Activated T-cell treated with anti-CD3 and anti-CD28 coated beads, Interleukin-2, amount 50 U/mL, for 24 hours (primary cell): ENCODE measurements at regions not wholly inside any gene's neighbourhood (a gene's known extent, or its start where the extent isn't known, plus 50 kb on each side); places are given as distances from the start of the nearest gene placed in this dataset.
A peak's percentile ranks its signal among the peaks of the same experiment; 100 is the strongest.

ENCODE experiments used
- DNase-seq: peaks from one replicate; pipeline ENCODE4 v3.0.0-alpha.2; 2020
- H3K27ac Mint-ChIP-seq: 2 replicates; pipeline ENCODE4 v1.8.0; 2020; ENCODE audit warnings: mild to moderate bottlenecking, mixed read lengths
- H3K27me3 Mint-ChIP-seq: 2 replicates; pipeline ENCODE4 v1.8.0; 2020; ENCODE audit warnings: mixed read lengths
- H3K36me3 Mint-ChIP-seq: 2 replicates; pipeline ENCODE4 v1.8.0; 2020; ENCODE audit warnings: low read depth, mixed read lengths
- H3K4me1 Mint-ChIP-seq: 2 replicates; pipeline ENCODE4 v1.8.0; 2020; ENCODE audit warnings: low read depth, mixed read lengths
- H3K4me3 Mint-ChIP-seq: 2 replicates; pipeline ENCODE4 v1.8.0; 2020; ENCODE audit warnings: mild to moderate bottlenecking, moderate library complexity, mixed read lengths
- H3K9me3 Mint-ChIP-seq: 2 replicates; pipeline ENCODE4 v1.8.0; 2020; ENCODE audit warnings: mixed read lengths

DNA sequence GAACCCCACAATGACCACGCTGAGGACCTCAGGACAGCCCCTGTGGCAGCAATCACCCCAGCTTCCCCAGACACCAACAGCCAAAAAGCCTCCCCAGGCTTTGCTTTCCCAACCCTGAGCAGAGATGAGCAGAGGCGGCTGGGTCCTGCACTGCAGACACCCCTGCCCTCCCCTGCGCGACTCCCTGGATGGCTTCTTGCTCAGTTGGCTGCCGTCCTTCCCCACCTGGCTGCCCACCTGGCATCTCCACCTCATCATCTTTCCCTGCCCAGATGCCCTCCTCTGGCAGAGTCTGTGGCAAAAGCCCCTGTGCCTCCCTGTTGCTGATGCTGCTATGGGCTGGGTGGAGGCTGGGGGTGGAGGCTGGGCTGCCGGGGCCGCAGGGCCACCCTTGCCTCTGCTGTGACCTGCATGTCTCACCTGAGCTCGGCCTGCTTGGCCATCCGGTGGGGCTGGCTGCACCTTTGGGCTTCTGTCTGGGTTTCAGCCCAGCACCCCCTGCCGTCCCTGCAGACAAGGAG lies 567.7 kb downstream of the TCERG1L start:
- Mint-ChIP-seq H3K36me3 (no peaks in the 10 kb centered on the region), H3K9me3 (no peaks in the 10 kb centered on the region), H3K4me1 (no peaks in the 10 kb centered on the region), H3K27ac (no peak overlapping the region), H3K4me3 (no peak overlapping the region), H3K27me3 (no peaks in the 10 kb centered on the region)
- DNase-seq, result no peak

- Mint-ChIP-seq H3K9me3 (no peaks in the 10 kb centered on the region), H3K4me3 (no peak overlapping the region), H3K27ac (no peak overlapping the region)
These were observed 566.9 kb downstream of the TCERG1L start for GRCh38 chr10:130744631-130745030.

DNA sequence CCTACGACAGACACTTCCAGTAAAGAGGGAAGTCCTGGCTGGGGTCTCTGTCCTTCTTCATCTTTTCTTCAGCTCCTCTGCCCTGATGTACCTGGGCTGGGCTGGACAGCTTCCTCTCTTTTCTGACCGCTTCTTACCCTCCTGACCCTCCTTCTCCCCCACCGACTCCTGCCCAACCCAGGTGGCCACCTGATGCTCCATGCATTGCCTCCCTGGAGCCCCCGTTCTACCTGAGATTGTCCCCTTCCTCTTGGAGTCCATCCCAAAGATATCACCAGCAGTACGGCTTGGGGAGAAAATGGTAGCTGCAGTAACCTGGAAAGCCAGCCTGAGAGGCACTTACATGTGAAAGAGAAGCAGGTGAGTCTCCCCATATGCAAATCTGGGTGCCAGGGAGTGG lies 566.3 kb downstream of the TCERG1L start:
- no peak for DNase-seq
- no peaks in the 10 kb centered on the region for H3K27me3 Mint-ChIP-seq
- H3K36me3 Mint-ChIP-seq, result no peaks in the 10 kb centered on the region
- H3K4me1 Mint-ChIP-seq, result no peaks in the 10 kb centered on the region
- no peaks in the 10 kb centered on the region for H3K9me3 Mint-ChIP-seq
- H3K27ac Mint-ChIP-seq, result no peak overlapping the region
- no peak overlapping the region for H3K4me3 Mint-ChIP-seq

More at GRCh38 chr10:130744631-130745030, 566.9 kb downstream of the TCERG1L start:
- H3K27me3 Mint-ChIP-seq, result no peaks in the 10 kb centered on the region
- no peak for DNase-seq
- H3K36me3 Mint-ChIP-seq, result no peaks in the 10 kb centered on the region
- H3K4me1 Mint-ChIP-seq, result no peaks in the 10 kb centered on the region

- Mint-ChIP-seq H3K27ac (no peak overlapping the region), H3K4me1 (no peaks in the 10 kb centered on the region), H3K9me3 (no peaks in the 10 kb centered on the region), H3K36me3 (no peaks in the 10 kb centered on the region), H3K4me3 (no peak overlapping the region), H3K27me3 (no peaks in the 10 kb centered on the region)
- peak; percentile 2 for DNase-seq
These were observed 565.7 kb downstream of the TCERG1L start for GRCh38 chr10:130745821-130746220.

DNA sequence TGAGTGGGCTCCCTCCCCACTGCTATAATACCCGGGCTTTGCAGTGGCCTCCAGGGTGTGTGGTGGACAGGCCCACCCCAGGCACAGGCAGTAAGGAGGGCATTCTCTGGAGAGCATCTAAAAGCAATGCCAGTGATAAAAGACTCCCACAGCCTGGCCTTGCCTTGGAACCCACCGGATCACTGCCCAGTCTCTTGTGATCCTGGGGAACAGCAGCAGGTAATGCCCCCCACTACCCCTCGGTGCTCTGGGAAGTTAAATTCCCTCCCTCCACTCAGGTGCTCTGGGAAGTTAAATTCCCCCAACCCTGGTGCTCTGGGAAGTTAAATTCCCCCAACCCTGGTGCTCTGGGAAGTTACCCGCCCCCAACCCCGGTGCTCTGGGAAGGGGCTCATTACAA lies 565.2 kb downstream of the TCERG1L start:
- Mint-ChIP-seq H3K27me3 (no peaks in the 10 kb centered on the region), H3K36me3 (no peaks in the 10 kb centered on the region)

DNA sequence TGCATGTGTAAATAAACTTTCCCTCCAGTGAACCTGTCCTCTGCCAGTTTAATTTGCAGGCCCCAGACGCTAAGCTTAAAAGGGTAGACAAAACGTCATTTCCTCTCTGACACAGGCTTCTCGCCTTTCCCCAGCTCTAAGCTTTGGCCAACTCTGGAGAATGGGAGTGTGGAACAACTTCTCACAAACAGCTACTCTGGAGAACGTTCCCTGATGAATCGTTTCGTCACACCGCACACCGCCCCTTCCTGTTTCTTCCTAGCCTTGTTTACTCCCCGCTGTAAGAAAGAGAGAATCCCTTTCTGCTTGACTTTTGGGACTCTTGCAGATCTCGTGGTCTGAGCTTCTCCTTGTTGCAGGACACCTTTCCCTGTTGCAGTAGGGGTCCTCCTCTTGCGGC lies 564.2 kb downstream of the TCERG1L start:
- DNase-seq, result peak; percentile 14
- Mint-ChIP-seq H3K27ac (no peak overlapping the region), H3K36me3 (no peaks in the 10 kb centered on the region), H3K4me3 (no peak overlapping the region), H3K27me3 (no peaks in the 10 kb centered on the region), H3K9me3 (no peaks in the 10 kb centered on the region), H3K4me1 (no peaks in the 10 kb centered on the region)

More for the DNA sequence above, 565.2 kb downstream of the TCERG1L start:
- peak; percentile 2 for DNase-seq
- Mint-ChIP-seq H3K9me3 (no peaks in the 10 kb centered on the region), H3K4me3 (no peak overlapping the region), H3K27ac (no peak overlapping the region), H3K4me1 (no peaks in the 10 kb centered on the region)

- DNase-seq, result no peak
- Mint-ChIP-seq H3K9me3 (no peaks in the 10 kb centered on the region), H3K4me1 (no peaks in the 10 kb centered on the region), H3K27me3 (no peaks in the 10 kb centered on the region), H3K27ac (no peak overlapping the region), H3K36me3 (no peaks in the 10 kb centered on the region), H3K4me3 (no peak overlapping the region)
These were observed 563.6 kb downstream of the TCERG1L start for GRCh38 chr10:130747946-130748345.

- H3K4me3 Mint-ChIP-seq, result no peak overlapping the region
These were observed 563.0 kb downstream of the TCERG1L start for GRCh38 chr10:130748409-130749057.

DNA sequence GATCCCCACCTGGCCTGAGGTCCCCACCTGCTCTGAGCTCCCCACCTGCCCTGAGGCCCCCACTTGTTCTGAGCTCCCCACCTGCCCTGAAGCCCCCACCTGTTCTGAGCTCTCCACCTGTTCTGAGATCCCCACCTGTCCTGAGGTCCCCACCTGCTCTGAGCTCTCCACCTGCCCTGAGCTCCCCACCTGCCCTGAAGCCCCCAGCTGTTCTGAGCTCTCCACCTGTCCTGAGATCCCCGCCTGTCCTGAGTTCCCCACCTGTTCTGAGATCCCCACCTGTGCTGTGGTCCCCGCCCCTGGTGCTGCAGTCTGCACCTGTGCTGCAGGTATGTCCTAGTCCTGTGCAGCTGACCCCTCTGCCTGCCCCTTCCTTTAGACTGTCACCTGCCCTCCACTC lies 561.6 kb downstream of the TCERG1L start:
- no peak overlapping the region for H3K4me3 Mint-ChIP-seq

More at GRCh38 chr10:130748409-130749057, 563.0 kb downstream of the TCERG1L start:
- no peaks in the 10 kb centered on the region for H3K27me3 Mint-ChIP-seq
- no peaks in the 10 kb centered on the region for H3K36me3 Mint-ChIP-seq
- DNase-seq, result peak; percentile 12
- H3K27ac Mint-ChIP-seq, result no peak overlapping the region
- H3K4me1 Mint-ChIP-seq, result no peaks in the 10 kb centered on the region
- no peaks in the 10 kb centered on the region for H3K9me3 Mint-ChIP-seq

GRCh38 chr10:130750441-130750840 lies 561.1 kb downstream of the TCERG1L start:
- no peaks in the 10 kb centered on the region for H3K36me3 Mint-ChIP-seq
- peaks cover 3% of the 10 kb centered on the region for H3K9me3 Mint-ChIP-seq
- H3K27me3 Mint-ChIP-seq, result no peaks in the 10 kb centered on the region
- DNase-seq, result no peak
- H3K27ac Mint-ChIP-seq, result no peak overlapping the region
- no peaks in the 10 kb centered on the region for H3K4me1 Mint-ChIP-seq
- H3K4me3 Mint-ChIP-seq, result no peak overlapping the region

More for the DNA sequence above, 561.6 kb downstream of the TCERG1L start:
- H3K27ac Mint-ChIP-seq, result no peak overlapping the region
- no peak for DNase-seq
- H3K4me1 Mint-ChIP-seq, result no peaks in the 10 kb centered on the region
- no peaks in the 10 kb centered on the region for H3K36me3 Mint-ChIP-seq
- H3K27me3 Mint-ChIP-seq, result no peaks in the 10 kb centered on the region
- H3K9me3 Mint-ChIP-seq, result peaks cover 2% of the 10 kb centered on the region

- no peak overlapping the region for H3K4me3 Mint-ChIP-seq
- H3K36me3 Mint-ChIP-seq, result no peaks in the 10 kb centered on the region
- H3K4me1 Mint-ChIP-seq, result no peaks in the 10 kb centered on the region
- no peak for DNase-seq
- H3K27ac Mint-ChIP-seq, result no peak overlapping the region
- peaks cover 3% of the 10 kb centered on the region for H3K9me3 Mint-ChIP-seq
- H3K27me3 Mint-ChIP-seq, result no peaks in the 10 kb centered on the region
These were observed 560.2 kb downstream of the TCERG1L start for GRCh38 chr10:130751106-130751840.

DNA sequence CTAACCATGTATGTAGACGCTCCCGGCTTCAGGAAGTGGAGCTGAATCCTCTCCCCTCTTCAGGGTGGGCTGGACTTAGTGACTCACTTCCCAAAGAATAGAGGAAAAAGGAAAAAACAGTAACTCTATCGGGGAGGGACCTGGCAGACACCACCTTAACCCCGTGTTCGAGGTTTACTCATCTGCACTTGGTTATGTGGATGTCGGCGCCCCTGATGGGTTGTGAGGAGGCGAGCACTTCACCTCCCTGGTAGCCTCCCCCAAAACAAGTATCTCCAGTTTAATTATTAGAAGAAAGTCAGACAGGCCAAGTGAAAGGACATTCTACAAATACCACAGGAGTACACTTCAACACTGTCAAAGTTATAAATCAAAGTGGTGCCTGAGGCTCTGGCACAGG lies 559.7 kb downstream of the TCERG1L start:
- no peak overlapping the region for H3K27ac Mint-ChIP-seq
- H3K4me1 Mint-ChIP-seq, result no peaks in the 10 kb centered on the region
- DNase-seq, result no peak
- H3K27me3 Mint-ChIP-seq, result no peaks in the 10 kb centered on the region
- H3K4me3 Mint-ChIP-seq, result no peak overlapping the region
- peaks cover 3% of the 10 kb centered on the region for H3K9me3 Mint-ChIP-seq
- no peaks in the 10 kb centered on the region for H3K36me3 Mint-ChIP-seq

DNA sequence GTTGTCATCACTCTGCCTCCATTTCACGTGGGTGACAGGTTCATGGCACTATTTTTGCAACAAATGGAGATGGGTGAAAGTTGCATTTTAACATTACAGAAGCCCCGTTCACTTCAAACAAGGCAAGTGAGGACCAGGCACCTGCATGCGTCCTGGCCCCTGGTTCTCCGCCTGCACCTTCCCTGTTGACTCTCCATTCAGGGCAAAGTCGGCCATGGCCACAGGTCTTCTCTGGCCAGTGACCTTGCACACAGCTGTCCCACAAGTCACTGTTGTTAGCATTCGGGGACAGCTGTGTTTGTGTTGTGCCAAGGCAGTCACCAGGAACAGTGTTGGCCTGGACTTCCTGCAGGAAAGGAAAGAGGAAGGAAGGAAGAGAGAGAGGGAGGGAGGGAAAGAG lies 554.9 kb downstream of the TCERG1L start:
- Mint-ChIP-seq H3K4me3 (no peak overlapping the region), H3K27me3 (no peaks in the 10 kb centered on the region), H3K4me1 (no peaks in the 10 kb centered on the region), H3K9me3 (peaks cover 3% of the 10 kb centered on the region), H3K36me3 (no peaks in the 10 kb centered on the region), H3K27ac (no peak overlapping the region)
- DNase-seq, result no peak

GRCh38 chr10:130757271-130757670 lies 554.2 kb downstream of the TCERG1L start:
- H3K36me3 Mint-ChIP-seq, result no peaks in the 10 kb centered on the region

GRCh38 chr10:130757821-130758489 lies 553.6 kb downstream of the TCERG1L start:
- Mint-ChIP-seq H3K27me3 (no peaks in the 10 kb centered on the region), H3K36me3 (no peaks in the 10 kb centered on the region), H3K4me1 (no peaks in the 10 kb centered on the region), H3K9me3 (peaks cover 3% of the 10 kb centered on the region), H3K27ac (no peak overlapping the region), H3K4me3 (no peak overlapping the region)
- no peak for DNase-seq

More at GRCh38 chr10:130757271-130757670, 554.2 kb downstream of the TCERG1L start:
- no peak for DNase-seq
- H3K27me3 Mint-ChIP-seq, result no peaks in the 10 kb centered on the region
- no peaks in the 10 kb centered on the region for H3K4me1 Mint-ChIP-seq
- H3K4me3 Mint-ChIP-seq, result no peak overlapping the region
- no peak overlapping the region for H3K27ac Mint-ChIP-seq
- peaks cover 3% of the 10 kb centered on the region for H3K9me3 Mint-ChIP-seq
